HCT116 (cell line): ENCODE measurements at regions not wholly inside any gene's neighbourhood (a gene's known extent, or its start where the extent isn't known, plus 50 kb on each side); places are given as distances from the start of the nearest gene placed in this dataset.

Experiments
- ATAC-seq: fragments of 200-7000 bp; cut with Tn5 transposase; 2 replicates; pipeline ENCODE4 v1.9.1; 2020; ENCODE audit warnings: mild to moderate bottlenecking, moderate library complexity
- BruUV-seq: library from RNA; stranded (reverse); fragments of 400-500 nt; replicated peaks from 2 replicates; lab custom pipeline; 2021; lab: Mats Ljungman, UMichigan
- CTCF ChIA-PET: fragments of 300-600 bp; sonication (Branson Sonifier 250); formaldehyde crosslinking; loops from one replicate; lab custom pipeline; 2021; ENCODE audit warnings: antibody characterized with exemption; lab: Charles Lee
- POLR2A ChIA-PET: fragments of 300-600, 350-600 bp; sonication (Branson Sonifier 250); formaldehyde crosslinking; loops from one replicate; lab custom pipeline; 2021; ENCODE audit warnings: antibody characterized with exemption; lab: Charles Lee
- RAD21 ChIA-PET, 2 experiments: fragments of 300-600 bp; sonication (Branson Sonifier 250); formaldehyde crosslinking; loops; one replicate each; lab custom pipeline; 2023; ENCODE audit warnings: low total read pairs in 2 of 2; ENCODE audit not compliant: uncharacterized antibody in 2 of 2, unreplicated experiment in 2 of 2, low non-redundant PET in 1 of 2; lab: Charles Lee
- DNase-seq: peaks from one replicate; pipeline ENCODE4 v3.0.0-alpha.2; 2010; ENCODE audit warnings: low read depth, low spot score
- H2AFZ ChIP-seq: fragments of 200-600 bp; shearing (Covaris generic), sonication (generic); 2 replicates; pipeline ENCODE4 v1.6.1; 2017; ENCODE audit warnings: low read depth, mixed run types, mixed read lengths, antibody characterized with exemption, low read length; ENCODE audit not compliant: poor library complexity, severe bottlenecking
- H3K27ac ChIP-seq: 2 replicates; pipeline ENCODE4 v1.5.1; 2012; ENCODE audit warnings: low read depth, low read length
- H3K27me3 ChIP-seq: fragments of 200-600 bp; sonication (generic); 2 replicates; pipeline ENCODE4 v1.6.1; 2016; ENCODE audit warnings: mixed run types, low read length, mixed read lengths; ENCODE audit not compliant: insufficient read depth
- H3K36me3 ChIP-seq, 2 experiments: fragments of 200-500 bp in 1 of 2; fragments of 200-600 bp in 1 of 2; sonication (Bioruptor generic) in 1 of 2; sonication (generic) in 1 of 2; 2 replicates each; pipeline versions ENCODE4 v1.5.1 to v1.6.1; 2014 to 2016; ENCODE audit warnings: low read length in 2 of 2, inconsistent platforms in 1 of 2, mixed read lengths in 1 of 2, mixed run types in 1 of 2; ENCODE audit not compliant: insufficient read depth in 2 of 2, control insufficient read depth in 1 of 2
- H3K4me1 ChIP-seq, 2 experiments: fragments of 200-600 bp in 1 of 2; sonication (generic) in 1 of 2; 2 replicates each; pipeline versions ENCODE4 v1.5.1 to v1.6.1; 2012 to 2017; ENCODE audit warnings: low read length in 2 of 2, inconsistent platforms in 1 of 2, mild to moderate bottlenecking in 1 of 2, mixed read lengths in 1 of 2, mixed run types in 1 of 2, moderate library complexity in 1 of 2; ENCODE audit not compliant: insufficient read depth in 2 of 2, control insufficient read depth in 1 of 2
- H3K4me2 ChIP-seq: fragments of 200-600 bp; sonication (generic); 2 replicates; pipeline ENCODE4 v1.6.1; 2017; ENCODE audit warnings: mixed run types, low read length, mixed read lengths
- H3K4me3 ChIP-seq, 2 experiments: fragments of 200-600 bp in 1 of 2; sonication (generic) in 1 of 2; replicated peaks in 1 of 2; 2 replicates each; pipeline ENCODE4 v1.5.1; 2011 to 2016; ENCODE audit warnings: low read length in 2 of 2, control low read depth in 1 of 2, low read depth in 1 of 2, mild to moderate bottlenecking in 1 of 2, mixed read lengths in 1 of 2, mixed run types in 1 of 2
- H3K79me2 ChIP-seq: fragments of 200-600 bp; sonication (generic); 2 replicates; pipeline ENCODE4 v1.6.1; 2017; ENCODE audit warnings: mild to moderate bottlenecking, mixed run types, low read length, moderate library complexity, mixed read lengths; ENCODE audit not compliant: insufficient read depth
- H3K9ac ChIP-seq: fragments of 200-600 bp; sonication (generic); 2 replicates; pipeline ENCODE4 v1.6.1; 2016; ENCODE audit warnings: low read length, mixed read lengths
- H3K9me2 ChIP-seq: fragments of 200-600 bp; sonication (generic), shearing (Covaris generic); 2 replicates; pipeline ENCODE4 v1.6.1; 2017; ENCODE audit warnings: mixed run types, mild to moderate bottlenecking, moderate library complexity; ENCODE audit not compliant: insufficient read depth
- H3K9me3 ChIP-seq, 2 experiments: fragments of 200-500 bp in 1 of 2; fragments of 200-600 bp in 1 of 2; sonication (Bioruptor generic) in 1 of 2; sonication (generic) in 1 of 2; 2 replicates each; pipeline ENCODE4 v1.6.1; 2014 to 2017; ENCODE audit warnings: low read length in 2 of 2, mixed read lengths in 2 of 2, inconsistent platforms in 1 of 2, low read depth in 1 of 2, mild to moderate bottlenecking in 1 of 2, mixed run types in 1 of 2, moderate library complexity in 1 of 2; ENCODE audit not compliant: control insufficient read depth in 1 of 2, insufficient read depth in 1 of 2
- H4K20me1 ChIP-seq: fragments of 200-600 bp; sonication (generic), shearing (Covaris generic); 2 replicates; pipeline ENCODE4 v1.6.1; 2017; ENCODE audit warnings: mixed run types, mild to moderate bottlenecking, moderate library complexity; ENCODE audit not compliant: insufficient read depth
- CBX3 ChIP-seq: IDR thresholded peaks from 2 replicates; pipeline ENCODE4 v1.6.1; 2012; ENCODE audit warnings: low read depth
- ELF1 ChIP-seq: IDR thresholded peaks from 2 replicates; pipeline ENCODE4 v1.6.1; 2012; ENCODE audit warnings: low read depth, borderline replicate concordance
- EZH2 ChIP-seq: fragments of 200-600 bp; sonication (generic); IDR thresholded peaks from 2 replicates; pipeline ENCODE4 v1.6.1; 2017; ENCODE audit warnings: antibody characterized with exemption, mixed run types
- EZH2phosphoT487 ChIP-seq: fragments of 200-600 bp; IDR thresholded peaks from 2 replicates; pipeline ENCODE4 v1.6.1; 2018; ENCODE audit warnings: antibody characterized with exemption, borderline replicate concordance
- RAD21 ChIP-seq: IDR thresholded peaks from 2 replicates; pipeline ENCODE4 v1.6.1; 2012; ENCODE audit warnings: low read depth, mild to moderate bottlenecking
- REST ChIP-seq: IDR thresholded peaks from 2 replicates; pipeline ENCODE4 v1.6.1; 2012; ENCODE audit warnings: low read depth
- YY1 ChIP-seq: IDR thresholded peaks from 2 replicates; pipeline ENCODE4 v1.6.1; 2011; ENCODE audit warnings: low read length, low read depth, moderate library complexity, mild to moderate bottlenecking; ENCODE audit not compliant: insufficient replicate concordance; ENCODE audit errors: extremely low read depth
- intact Hi-C: fragments of 100-400 bp; cut with micrococcal nuclease; formaldehyde crosslinking; loops from 2 replicates; pipeline ENCODE4 v1.10.0; 2022

GRCh38 chr3:106332884-106333283 lies 464.1 kb upstream of the CBLB start:
- intact Hi-C loops, result no loop called here
- CTCF ChIA-PET, result no interaction called here
- no peak overlapping the region for H2AFZ ChIP-seq
- no peak overlapping the region for H3K27ac ChIP-seq
- no peak overlapping the region for H3K9ac ChIP-seq
- ATAC-seq (no peak), DNase-seq (no peak)
- BruUV-seq, result no TSS peak
- POLR2A ChIA-PET, result no interaction called here
- no peaks in the 10 kb centered on the region for H3K36me3 ChIP-seq
- no peak overlapping the region for H3K4me2 ChIP-seq
- H3K9me3 ChIP-seq, result no peaks in the 10 kb centered on the region
- H3K4me3 ChIP-seq, result no peak overlapping the region
- H3K4me1 ChIP-seq, result peaks cover 0 to 27% of the 10 kb centered on the region in 2 experiments; a peak in 2 of 4 replicates
- H3K27me3 ChIP-seq, result no peaks in the 10 kb centered on the region
- H3K79me2 ChIP-seq, result no peaks in the 10 kb centered on the region
- RAD21 ChIA-PET, result no interaction called here
- H3K9me2 ChIP-seq, result no peaks in the 10 kb centered on the region
- no peaks in the 10 kb centered on the region for H4K20me1 ChIP-seq
- TF ChIP-seq ELF1 (no peak), CBX3 (no peak), RAD21 (peak; percentile 38), EZH2 (no peak), YY1 (no peak), REST (no peak), EZH2phosphoT487 (no peak)
